RWPE1 (cell line): ENCODE measurements at regions not wholly inside any gene's neighbourhood (a gene's known extent, or its start where the extent isn't known, plus 50 kb on each side); places are given as distances from the start of the nearest gene placed in this dataset.

ENCODE experiments used
- CTCF ChIA-PET: fragments of 350-600 bp; sonication (Branson Sonifier 250); formaldehyde crosslinking; extraction: SDS; loops from one replicate; lab custom pipeline; 2021; lab: Yijun Ruan, JAX
- POLR2A ChIA-PET: fragments of 400-600 bp; formaldehyde crosslinking; extraction: SDS; loops from one replicate; lab custom pipeline; 2020; ENCODE audit warnings: antibody characterized with exemption; ENCODE audit not compliant: low non-redundant PET; lab: Yijun Ruan, JAX
- DNase-seq: peaks from one replicate; pipeline ENCODE4 v3.0.0; 2012; ENCODE audit warnings: low spot score
- H3K27ac ChIP-seq: fragments of 450-650 bp; 2 replicates; pipeline ENCODE4 v1.5.1; 2017
- TF ChIP-seq, protein P1 (sequence below): fragments of 450-650 bp; conservative IDR thresholded peaks from 2 replicates; pipeline ENCODE4 v1.5.1; 2017; ENCODE audit warnings: low read depth, mild to moderate bottlenecking

GRCh38 chr7:149595541-149595940 is 97.9 kb upstream of the ZNF746 start:
- H3K27ac ChIP-seq: no peak overlapping the region
- DNase-seq: no peak
- POLR2A ChIA-PET: no interaction called here
- TF ChIP-seq, protein P1, sequence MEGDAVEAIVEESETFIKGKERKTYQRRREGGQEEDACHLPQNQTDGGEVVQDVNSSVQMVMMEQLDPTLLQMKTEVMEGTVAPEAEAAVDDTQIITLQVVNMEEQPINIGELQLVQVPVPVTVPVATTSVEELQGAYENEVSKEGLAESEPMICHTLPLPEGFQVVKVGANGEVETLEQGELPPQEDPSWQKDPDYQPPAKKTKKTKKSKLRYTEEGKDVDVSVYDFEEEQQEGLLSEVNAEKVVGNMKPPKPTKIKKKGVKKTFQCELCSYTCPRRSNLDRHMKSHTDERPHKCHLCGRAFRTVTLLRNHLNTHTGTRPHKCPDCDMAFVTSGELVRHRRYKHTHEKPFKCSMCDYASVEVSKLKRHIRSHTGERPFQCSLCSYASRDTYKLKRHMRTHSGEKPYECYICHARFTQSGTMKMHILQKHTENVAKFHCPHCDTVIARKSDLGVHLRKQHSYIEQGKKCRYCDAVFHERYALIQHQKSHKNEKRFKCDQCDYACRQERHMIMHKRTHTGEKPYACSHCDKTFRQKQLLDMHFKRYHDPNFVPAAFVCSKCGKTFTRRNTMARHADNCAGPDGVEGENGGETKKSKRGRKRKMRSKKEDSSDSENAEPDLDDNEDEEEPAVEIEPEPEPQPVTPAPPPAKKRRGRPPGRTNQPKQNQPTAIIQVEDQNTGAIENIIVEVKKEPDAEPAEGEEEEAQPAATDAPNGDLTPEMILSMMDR: no peak
- CTCF ChIA-PET: interaction anchor here (0.6 kb wide), 1 partner anchor 1868 kb away, joined by 3 read pairs; no protein-coding TSS in a partner anchor

GRCh38 chr7:149595078-149595477 is 97.5 kb upstream of the ZNF746 start:
- TF ChIP-seq, protein P1: no peak
- ChIA-PET CTCF (no interaction called here), POLR2A (no interaction called here)
- H3K27ac ChIP-seq: no peak overlapping the region
- DNase-seq: no peak

- POLR2A ChIA-PET: no interaction called here
These were observed 91.3 kb upstream of the ZNF746 start for GRCh38 chr7:149588930-149589329.

DNA sequence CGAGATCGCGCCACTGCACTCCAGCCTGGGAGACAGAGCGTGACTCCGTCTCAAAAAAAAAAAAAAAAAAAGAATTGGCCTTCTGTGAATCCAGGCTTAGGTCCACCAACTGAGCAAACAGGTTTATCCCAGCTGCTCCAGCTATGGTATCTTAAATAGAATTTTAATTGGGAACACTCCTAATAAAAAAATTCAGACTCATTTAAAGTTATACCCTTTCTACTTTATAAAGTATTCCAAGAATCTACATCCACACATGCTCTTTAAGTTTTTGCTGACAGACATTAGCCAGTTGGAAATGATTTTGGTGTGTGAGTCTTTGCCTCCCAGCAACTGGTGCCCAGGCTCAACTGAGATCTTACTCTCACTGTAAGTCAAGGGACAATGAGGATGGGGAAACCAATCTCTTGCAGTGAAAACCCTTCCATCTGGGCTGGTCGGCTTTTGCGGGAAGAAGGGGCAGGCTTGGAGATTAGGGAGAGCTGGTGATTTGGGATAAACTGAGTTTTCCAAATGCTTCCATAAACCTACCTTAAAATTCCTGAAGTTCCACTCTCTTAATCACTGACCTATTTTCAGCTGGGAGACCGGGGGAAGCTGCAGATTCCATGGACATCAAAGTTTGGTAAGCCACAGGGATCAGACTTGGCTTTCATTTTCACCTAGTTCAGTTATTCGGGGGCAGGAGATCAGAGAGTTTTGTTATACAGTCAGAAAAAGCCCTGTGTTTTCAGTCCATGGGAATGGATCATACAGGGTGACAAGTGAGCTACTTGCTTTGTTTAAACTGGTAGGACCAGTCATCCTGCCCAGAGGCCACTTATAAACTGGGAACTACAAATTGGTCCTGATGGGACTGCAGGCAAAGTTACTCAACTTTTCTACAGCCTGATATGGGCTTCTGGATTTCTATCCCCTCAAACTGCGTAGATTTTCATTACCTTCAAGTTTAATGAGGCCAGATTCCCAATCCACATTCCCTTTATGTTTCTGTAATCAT is 89.3 kb upstream of the ZNF746 start:
- POLR2A ChIA-PET: no interaction called here
- CTCF ChIA-PET: interaction anchor here (0.7 kb wide), 1 partner anchor 28 kb away, joined by 3 read pairs; no protein-coding TSS in a partner anchor
- no peak overlapping the region for H3K27ac ChIP-seq
- TF ChIP-seq, protein P1: no peak
- no peak for DNase-seq

More at GRCh38 chr7:149588930-149589329, 91.3 kb upstream of the ZNF746 start:
- no peak for DNase-seq
- TF ChIP-seq, protein P1: no peak
- CTCF ChIA-PET: no interaction called here
- no peak overlapping the region for H3K27ac ChIP-seq

- TF ChIP-seq, protein P1: no peak
- ChIA-PET POLR2A (no interaction called here), CTCF (interaction anchor here (0.6 kb wide), 1 partner anchor 23 kb away, joined by 3 read pairs; no protein-coding TSS in a partner anchor)
- no peak overlapping the region for H3K27ac ChIP-seq
- no peak for DNase-seq
These were observed 86.9 kb upstream of the ZNF746 start for GRCh38 chr7:149584530-149584929.

- no peak for DNase-seq
- CTCF ChIA-PET: interaction anchor here (0.6 kb wide), 1 partner anchor 22 kb away, joined by 3 read pairs; no protein-coding TSS in a partner anchor
- POLR2A ChIA-PET: no interaction called here
- H3K27ac ChIP-seq: no peak overlapping the region
- TF ChIP-seq, protein P1: no peak
These were observed 86.4 kb upstream of the ZNF746 start for GRCh38 chr7:149584009-149584408.
